H1 (cell line): ENCODE measurements at regions not wholly inside any gene's neighbourhood (a gene's known extent, or its start where the extent isn't known, plus 50 kb on each side); places are given as distances from the start of the nearest gene placed in this dataset.

Experiments
- CTCF ChIA-PET: fragments of 300-600 bp; sonication (Branson Sonifier 250); formaldehyde crosslinking; loops from one replicate; lab custom pipeline; 2021; ENCODE audit not compliant: partially characterized antibody; lab: Charles Lee
- POLR2A ChIA-PET: fragments of 300-600 bp; sonication (Branson Sonifier 250); formaldehyde crosslinking; loops from one replicate; lab custom pipeline; 2021; ENCODE audit warnings: inconsistent platforms; ENCODE audit not compliant: partially characterized antibody; lab: Charles Lee
- DNase-seq, 2 experiments: peaks; one replicate each; pipeline versions ENCODE4 v3.0.0 to v3.0.0-alpha.2; 2010 to 2022; ENCODE audit warnings: low spot score in 2 of 2, low read depth in 1 of 2, mixed read lengths in 1 of 2
- FAIRE-seq: peaks from 2 replicates; lab custom pipeline; 2011; peaks lifted over from hg19 to GRCh38; lab: Jason Lieb, UNC
- H2AFZ ChIP-seq: 2 replicates; pipeline ENCODE4 v1.8.1; 2012; ENCODE audit warnings: low read length, inconsistent platforms
- H2AK5ac ChIP-seq: 2 replicates; pipeline ENCODE4 v1.6.1; 2013; ENCODE audit warnings: low read depth, low read length
- H2BK120ac ChIP-seq: replicated peaks from 2 replicates; pipeline ENCODE3; 2013; ENCODE audit warnings: low read depth, low read length, inconsistent platforms
- H2BK12ac ChIP-seq: 2 replicates; pipeline ENCODE4 v1.6.1; 2013; ENCODE audit warnings: low read depth, low read length
- H2BK15ac ChIP-seq: 2 replicates; pipeline ENCODE4 v1.6.1; 2013; ENCODE audit warnings: low read length
- H2BK20ac ChIP-seq: 2 replicates; pipeline ENCODE4 v1.6.1; 2013; ENCODE audit warnings: low read length
- H2BK5ac ChIP-seq: 2 replicates; pipeline ENCODE4 v1.6.1; 2013; ENCODE audit warnings: low read depth, low read length
- H3K14ac ChIP-seq: 2 replicates; pipeline ENCODE4 v1.6.1; 2013; ENCODE audit warnings: inconsistent platforms; ENCODE audit not compliant: insufficient read length
- H3K18ac ChIP-seq: 2 replicates; pipeline ENCODE4 v1.6.1; 2013; ENCODE audit warnings: low read length; ENCODE audit errors: extremely low read depth
- H3K23ac ChIP-seq: 2 replicates; pipeline ENCODE4 v1.6.1; 2013; ENCODE audit warnings: inconsistent platforms; ENCODE audit not compliant: insufficient read length
- H3K23me2 ChIP-seq: 2 replicates; pipeline ENCODE4 v1.6.1; 2013; ENCODE audit warnings: low read depth, low read length
- H3K27ac ChIP-seq: 2 replicates; pipeline ENCODE4 v1.6.1; 2011; ENCODE audit warnings: low read depth, low read length, inconsistent platforms
- H3K27me3 ChIP-seq, 4 experiments: replicated peaks in 1 of 4; 1 replicate in 1 of 4; 2 replicates in 3 of 4; pipeline versions ENCODE4 v1.6.1 to v1.8.1; 2011 to 2013; ENCODE audit warnings: low read length in 3 of 4, mild to moderate bottlenecking in 3 of 4, inconsistent platforms in 2 of 4, mixed read lengths in 2 of 4, moderate library complexity in 1 of 4; ENCODE audit not compliant: control insufficient read depth in 3 of 4, insufficient read depth in 3 of 4; ENCODE audit errors: extremely low read depth in 1 of 4
- H3K36me3 ChIP-seq, 4 experiments: 2 replicates each; pipeline versions ENCODE4 v1.6.1 to v1.8.1; 2011 to 2013; ENCODE audit warnings: mild to moderate bottlenecking in 4 of 4, low read length in 3 of 4, moderate library complexity in 2 of 4, control low read depth in 1 of 4, inconsistent platforms in 1 of 4; ENCODE audit not compliant: insufficient read depth in 4 of 4, control insufficient read depth in 2 of 4
- H3K4ac ChIP-seq: replicated peaks from 2 replicates; pipeline ENCODE3; 2013; ENCODE audit warnings: low read length, low read depth, mixed read lengths, inconsistent platforms; ENCODE audit not compliant: insufficient read length
- H3K4me1 ChIP-seq, 4 experiments: replicated peaks in 1 of 4; 1 replicate in 1 of 4; 2 replicates in 3 of 4; pipeline versions ENCODE4 v1.6.1 to v1.8.1; 2011 to 2013; ENCODE audit warnings: low read length in 3 of 4, inconsistent platforms in 2 of 4, mixed read lengths in 1 of 4; ENCODE audit not compliant: insufficient read depth in 4 of 4, control insufficient read depth in 3 of 4
- H3K4me2 ChIP-seq, 2 experiments: 2 replicates each; pipeline versions ENCODE4 v1.6.1 to v1.8.1; 2011 to 2013; ENCODE audit warnings: low read depth in 2 of 2, low read length in 2 of 2, control low read depth in 1 of 2, inconsistent platforms in 1 of 2, mild to moderate bottlenecking in 1 of 2; ENCODE audit not compliant: insufficient read depth in 1 of 2
- H3K4me3 ChIP-seq, 4 experiments: fragments of 200-600, 300-600 bp in 1 of 4; sonication (generic), shearing (Covaris generic), sonication (Bioruptor Twin) in 1 of 4; 2 replicates each; pipeline versions ENCODE4 v1.5.1 to v1.8.1; 2011 to 2016; ENCODE audit warnings: low read length in 4 of 4, low read depth in 3 of 4, control low read depth in 2 of 4, inconsistent platforms in 2 of 4, mild to moderate bottlenecking in 2 of 4, mixed read lengths in 1 of 4, moderate library complexity in 1 of 4; ENCODE audit not compliant: insufficient read depth in 2 of 4; ENCODE audit errors: extremely low read depth in 1 of 4
- H3K56ac ChIP-seq: replicated peaks from 2 replicates; pipeline ENCODE3; 2013; ENCODE audit warnings: low read depth, mild to moderate bottlenecking, mixed read lengths, low read length, inconsistent platforms; ENCODE audit not compliant: insufficient read length
- H3K79me1 ChIP-seq: 2 replicates; pipeline ENCODE4 v1.6.1; 2013; ENCODE audit warnings: low read depth, low read length, control low read depth
- H3K79me2 ChIP-seq, 2 experiments: 2 replicates each; pipeline versions ENCODE4 v1.6.1 to v1.8.1; 2012 to 2013; ENCODE audit warnings: low read length in 2 of 2, mild to moderate bottlenecking in 2 of 2, inconsistent platforms in 1 of 2; ENCODE audit not compliant: insufficient read depth in 2 of 2, control insufficient read depth in 1 of 2
- H3K9ac ChIP-seq, 4 experiments: replicated peaks in 1 of 4; 1 replicate in 1 of 4; 2 replicates in 3 of 4; pipeline versions ENCODE4 v1.6.1 to v1.8.1; 2011 to 2013; ENCODE audit warnings: low read depth in 3 of 4, low read length in 3 of 4, control low read depth in 2 of 4, mild to moderate bottlenecking in 2 of 4, moderate library complexity in 2 of 4, inconsistent platforms in 1 of 4; ENCODE audit errors: extremely low read depth in 1 of 4
- H3K9me3 ChIP-seq, 2 experiments: 2 replicates each; pipeline versions ENCODE4 v1.6.1 to v1.8.1; 2012 to 2013; ENCODE audit warnings: mild to moderate bottlenecking in 2 of 2, moderate library complexity in 2 of 2, control low read depth in 1 of 2, inconsistent platforms in 1 of 2, low read depth in 1 of 2, low read length in 1 of 2, mixed read lengths in 1 of 2; ENCODE audit not compliant: insufficient read depth in 2 of 2
- H4K20me1 ChIP-seq, 2 experiments: replicated peaks in 1 of 2; 2 replicates each; pipeline versions ENCODE3 to v1.8.1; 2011 to 2013; ENCODE audit warnings: inconsistent platforms in 2 of 2, low read length in 2 of 2, mild to moderate bottlenecking in 1 of 2; ENCODE audit not compliant: insufficient read depth in 2 of 2, control insufficient read depth in 1 of 2
- H4K5ac ChIP-seq: 2 replicates; pipeline ENCODE4 v1.6.1; 2013; ENCODE audit warnings: low read length, low read depth, mixed read lengths, inconsistent platforms; ENCODE audit not compliant: insufficient read length
- H4K8ac ChIP-seq: 2 replicates; pipeline ENCODE4 v1.8.0; 2013; ENCODE audit warnings: mild to moderate bottlenecking, moderate library complexity, low read length, inconsistent platforms; ENCODE audit not compliant: insufficient read depth; ENCODE audit errors: extremely low read depth
- H4K91ac ChIP-seq: replicated peaks from 2 replicates; pipeline ENCODE3; 2013; ENCODE audit warnings: low read length, mixed read lengths, inconsistent platforms; ENCODE audit not compliant: insufficient read length
- BRCA1 ChIP-seq: IDR thresholded peaks from 2 replicates; pipeline ENCODE4 v1.6.1; 2012; ENCODE audit warnings: low read depth, low read length, improper control_type of control experiment
- CBX8 ChIP-seq: fragments of 300-800, 300-1000 bp; sonication (generic); IDR thresholded peaks from 2 replicates; pipeline ENCODE4 v1.7.1; 2016; ENCODE audit warnings: low read depth, low read length, borderline replicate concordance
- CEBPB ChIP-seq: IDR thresholded peaks from 2 replicates; pipeline ENCODE4 v1.6.1; 2012; ENCODE audit warnings: low read depth, low read length
- CHD2 ChIP-seq: IDR thresholded peaks from 2 replicates; pipeline ENCODE4 v1.6.1; 2012; ENCODE audit warnings: low read length, improper control_type of control experiment
- CTCF ChIP-seq, 3 experiments: IDR thresholded peaks; 1 replicate in 2 of 3; 2 replicates in 1 of 3; pipeline versions ENCODE4 v1.5.1 to v1.6.1; 2011; ENCODE audit warnings: low read length in 3 of 3, mild to moderate bottlenecking in 3 of 3, inconsistent platforms in 2 of 3, low read depth in 1 of 3, moderate library complexity in 1 of 3; ENCODE audit not compliant: insufficient read depth in 1 of 3; ENCODE audit errors: control extremely low read depth in 1 of 3
- EP300 ChIP-seq, 2 experiments: IDR thresholded peaks; 1 replicate in 1 of 2; 2 replicates in 1 of 2; pipeline ENCODE4 v1.6.1; 2011 to 2012; ENCODE audit warnings: low read depth in 2 of 2, low read length in 2 of 2, mild to moderate bottlenecking in 2 of 2, borderline replicate concordance in 1 of 2, inconsistent platforms in 1 of 2, moderate library complexity in 1 of 2
- GABPA ChIP-seq: IDR thresholded peaks from 2 replicates; pipeline ENCODE4 v1.6.1; 2011; ENCODE audit warnings: mild to moderate bottlenecking, low read length, moderate library complexity, borderline replicate concordance; ENCODE audit not compliant: insufficient read depth
- HDAC2 ChIP-seq, 2 experiments: fragments of 300-600 bp in 1 of 2; sonication (generic) in 1 of 2; IDR thresholded peaks; 2 replicates each; pipeline ENCODE4 v1.6.1; 2011 to 2012; ENCODE audit warnings: low read depth in 2 of 2, low read length in 2 of 2, mild to moderate bottlenecking in 2 of 2, moderate library complexity in 2 of 2, borderline replicate concordance in 1 of 2, inconsistent platforms in 1 of 2
- NRF1 ChIP-seq: IDR thresholded peaks from 2 replicates; pipeline ENCODE4 v1.6.1; 2011; ENCODE audit warnings: mild to moderate bottlenecking, low read depth, low read length, improper control_type of control experiment
- RAD21 ChIP-seq, 2 experiments: IDR thresholded peaks in 1 of 2; conservative IDR thresholded peaks in 1 of 2; 2 replicates each; pipeline ENCODE4 v1.6.1; 2011; ENCODE audit warnings: low read depth in 2 of 2, low read length in 2 of 2, improper control_type of control experiment in 1 of 2, inconsistent platforms in 1 of 2, mild to moderate bottlenecking in 1 of 2, moderate library complexity in 1 of 2
- RXRA ChIP-seq: IDR thresholded peaks from 2 replicates; pipeline ENCODE4 v1.6.1; 2011; ENCODE audit warnings: low read depth, mild to moderate bottlenecking, low read length, moderate library complexity; ENCODE audit not compliant: insufficient read depth
- SAP30 ChIP-seq: fragments of 300-600 bp; sonication (generic); IDR thresholded peaks from 2 replicates; pipeline ENCODE4 v1.7.1; 2012; ENCODE audit warnings: low read length, moderate library complexity, mild to moderate bottlenecking, inconsistent platforms; ENCODE audit not compliant: insufficient read depth, insufficient replicate concordance
- SP2 ChIP-seq: IDR thresholded peaks from 2 replicates; pipeline ENCODE4 v1.6.1; 2012; ENCODE audit warnings: mild to moderate bottlenecking, low read length, inconsistent platforms

- Histone ChIP-seq H3K79me1 (no peaks in the 10 kb centered on the region), H4K91ac (no peak overlapping the region), H2AFZ (no peak overlapping the region), H3K23me2 (no peaks in the 10 kb centered on the region), H3K18ac (no peak overlapping the region), H2BK20ac (no peak overlapping the region), H3K27ac (no peak overlapping the region), H4K20me1 (no peaks in the 10 kb centered on the region), H2AK5ac (no peak overlapping the region), H3K79me2 (no peaks in the 10 kb centered on the region), H3K27me3 (no peaks in the 10 kb centered on the region), H2BK12ac (no peak overlapping the region), H3K4ac (no peak overlapping the region), H3K4me3 (no peak overlapping the region), H3K23ac (no peak overlapping the region), H3K9me3 (no peaks in the 10 kb centered on the region), H4K8ac (no peak overlapping the region), H3K56ac (no peak overlapping the region), H3K4me2 (no peak overlapping the region), H2BK15ac (no peak overlapping the region), H3K9ac (no peak overlapping the region), H2BK120ac (no peak overlapping the region), H3K14ac (no peak overlapping the region), H4K5ac (no peak overlapping the region), H2BK5ac (no peak overlapping the region), H3K4me1 (no peaks in the 10 kb centered on the region), H3K36me3 (no peaks in the 10 kb centered on the region)
- CTCF ChIA-PET, result no interaction called here
- no peak for FAIRE-seq
- DNase-seq, result no peak
- POLR2A ChIA-PET, result no interaction called here
- TF ChIP-seq BRCA1 (no peak), SP2 (no peak), SAP30 (no peak), NRF1 (no peak), RAD21 (IDR thresholded peaks at IDR 0.05 in 1 of 2, conservative IDR thresholded peaks at IDR 0.05 in 1 of 2; ENCODE audit: low read depth in 2 of 2, low read length in 2 of 2) (no peak), CTCF (IDR thresholded peaks at IDR 0.05; ENCODE audit: control extremely low read depth in 1 of 3, insufficient read depth in 1 of 3, low read depth in 1 of 3, low read length in 3 of 3) (no peak), CBX8 (no peak), CEBPB (no peak), CHD2 (no peak), RXRA (no peak), HDAC2 (IDR thresholded peaks at IDR 0.05; ENCODE audit: borderline replicate concordance in 1 of 2, low read depth in 2 of 2, low read length in 2 of 2) (no peak), GABPA (no peak), EP300 (IDR thresholded peaks at IDR 0.05; ENCODE audit: borderline replicate concordance in 1 of 2, low read depth in 2 of 2, low read length in 2 of 2) (no peak)
Observed at GRCh38 chr4:97309121-97309520, 834.2 kb downstream of the STPG2 start.
